ENCODE measurements at regions not wholly inside any gene's neighbourhood (a gene's known extent, or its start where the extent isn't known, plus 50 kb on each side); places are given as distances from the start of the nearest gene placed in this dataset.

GRCh38 chrX:5415738-5416137 lies 812.9 kb downstream of the NLGN4X start:
- TF ChIP-seq CTCF (IDR thresholded peaks at IDR 0.05) (no peak), POLR2A (IDR thresholded peaks at IDR 0.05) (no peak), POLR2AphosphoS5 (IDR thresholded peaks at IDR 0.05) (no peak)
